Peyer's patch (tissue), 4 donors: ENCODE measurements at regions not wholly inside any gene's neighbourhood (a gene's known extent, or its start where the extent isn't known, plus 50 kb on each side); places are given as distances from the start of the nearest gene placed in this dataset.
"Not testable (repeated sequence)": the region's sequence is repeated elsewhere in the genome, so short reads cannot be mapped to it uniquely, and the experiment has no call there.

Source experiments
- DNase-seq, 3 donors: peaks; one replicate each; pipeline ENCODE4 v3.0.0-alpha.2; 2017 to 2019
- H3K27ac ChIP-seq, 4 donors: fragments of 200-600 bp; sonication (generic); one replicate each; pipeline ENCODE4 v1.5.1; 2016 to 2019
- H3K27me3 ChIP-seq, 2 donors: fragments of 200-600 bp; sonication (generic); one replicate each; pipeline ENCODE4 v1.5.1; 2019
- H3K36me3 ChIP-seq, 3 donors: fragments of 200-600 bp; sonication (generic); one replicate each; pipeline ENCODE4 v1.5.1; 2016 to 2019
- H3K4me1 ChIP-seq, 4 donors: fragments of 200-600 bp; sonication (generic); one replicate each; pipeline ENCODE4 v1.5.1; 2016 to 2019
- H3K4me3 ChIP-seq, 4 donors: fragments of 200-600 bp; sonication (generic); 1 replicate in 3 of 4; 2 replicates in 1 of 4; pipeline ENCODE4 v1.5.1; 2016 to 2019; ENCODE audit warnings: mild to moderate bottlenecking in 1 of 4
- H3K9me3 ChIP-seq, 4 donors: fragments of 200-600 bp; sonication (generic); one replicate each; pipeline ENCODE4 v1.5.1; 2016 to 2019; ENCODE audit warnings: mild to moderate bottlenecking in 1 of 4
- CTCF ChIP-seq, 6 experiments: fragments of 450-650 bp in 4 of 6; fragments of 200-600 bp in 2 of 6; sonication (generic) in 1 of 6; IDR thresholded peaks; one replicate each; pipeline ENCODE4 v1.5.1; 2017 to 2019; ENCODE audit warnings: antibody characterized with exemption in 6 of 6, mild to moderate bottlenecking in 3 of 6, moderate library complexity in 1 of 6
- POLR2A ChIP-seq, 2 donors: fragments of 450-650 bp; IDR thresholded peaks; one replicate each; pipeline ENCODE4 v1.5.1; 2017; ENCODE audit warnings: antibody characterized with exemption in 2 of 2, mild to moderate bottlenecking in 2 of 2, moderate library complexity in 2 of 2

- DNase-seq: no peak
- no peak overlapping the region for H3K27ac ChIP-seq
- H3K4me3 ChIP-seq: no peak overlapping the region
- no peaks in the 10 kb centered on the region for H3K9me3 ChIP-seq
- no peaks in the 10 kb centered on the region for H3K4me1 ChIP-seq
- no peaks in the 10 kb centered on the region for H3K27me3 ChIP-seq
- no peaks in the 10 kb centered on the region for H3K36me3 ChIP-seq
- TF ChIP-seq CTCF (IDR thresholded peaks at IDR 0.05): no peak
- TF ChIP-seq POLR2A (IDR thresholded peaks at IDR 0.05): no peak
Measured at GRCh38 chr10:44749151-44749550, 162.0 kb upstream of the TMEM72 start.

- no peak overlapping the region for H3K4me3 ChIP-seq
- no peak for DNase-seq
- H3K27ac ChIP-seq: no peak overlapping the region
Measured at GRCh38 chr10:44752451-44753441, 158.4 kb upstream of the TMEM72 start.

GRCh38 chr10:44754355-44754754, 156.8 kb upstream of the TMEM72 start:
- H3K27ac ChIP-seq, H3K4me3 ChIP-seq, H3K36me3 ChIP-seq, DNase-seq, H3K4me1 ChIP-seq, H3K9me3 ChIP-seq, H3K27me3 ChIP-seq: not testable (repeated sequence)

More at GRCh38 chr10:44752451-44753441, 158.4 kb upstream of the TMEM72 start:
- no peaks in the 10 kb centered on the region for H3K27me3 ChIP-seq
- no peaks in the 10 kb centered on the region for H3K36me3 ChIP-seq
- no peaks in the 10 kb centered on the region for H3K9me3 ChIP-seq
- TF ChIP-seq POLR2A (IDR thresholded peaks at IDR 0.05) (no peak), CTCF (IDR thresholded peaks at IDR 0.05) (no peak)
- H3K4me1 ChIP-seq: no peaks in the 10 kb centered on the region

GRCh38 chr10:44755481-44755880, 155.7 kb upstream of the TMEM72 start:
- no peak for DNase-seq
- TF ChIP-seq POLR2A (IDR thresholded peaks at IDR 0.05): no peak
- no peak for TF ChIP-seq CTCF (IDR thresholded peaks at IDR 0.05)

GRCh38 chr10:44756216-44756615, 154.9 kb upstream of the TMEM72 start:
- no peak for TF ChIP-seq CTCF (IDR thresholded peaks at IDR 0.05)
- no peak for TF ChIP-seq POLR2A (IDR thresholded peaks at IDR 0.05)
- H3K36me3 ChIP-seq: no peaks in the 10 kb centered on the region
- H3K4me3 ChIP-seq: no peak overlapping the region
- no peak overlapping the region for H3K27ac ChIP-seq
- H3K27me3 ChIP-seq: no peaks in the 10 kb centered on the region
- H3K4me1 ChIP-seq: no peaks in the 10 kb centered on the region
- no peak for DNase-seq
- no peaks in the 10 kb centered on the region for H3K9me3 ChIP-seq

More at GRCh38 chr10:44755481-44755880, 155.7 kb upstream of the TMEM72 start:
- Histone ChIP-seq H3K4me1 (no peaks in the 10 kb centered on the region), H3K36me3 (no peaks in the 10 kb centered on the region), H3K9me3 (no peaks in the 10 kb centered on the region), H3K4me3 (no peak overlapping the region), H3K27me3 (no peaks in the 10 kb centered on the region), H3K27ac (no peak overlapping the region)

- Histone ChIP-seq H3K27me3 (no peaks in the 10 kb centered on the region), H3K9me3 (no peaks in the 10 kb centered on the region), H3K4me1 (no peaks in the 10 kb centered on the region), H3K27ac (no peak overlapping the region), H3K36me3 (no peaks in the 10 kb centered on the region), H3K4me3 (no peak overlapping the region)
- TF ChIP-seq CTCF (IDR thresholded peaks at IDR 0.05): no peak
- no peak for TF ChIP-seq POLR2A (IDR thresholded peaks at IDR 0.05)
- DNase-seq: no peak
Measured at GRCh38 chr10:44757551-44758205, 153.5 kb upstream of the TMEM72 start.
